Endothelial cell (in vitro differentiated cells): ENCODE measurements at regions not wholly inside any gene's neighbourhood (a gene's known extent, or its start where the extent isn't known, plus 50 kb on each side); places are given as distances from the start of the nearest gene placed in this dataset.
A peak's percentile ranks its signal among the peaks of the same experiment; 100 is the strongest.

Experiments used
- DNase-seq: peaks from one replicate; pipeline ENCODE4 v3.0.0; 2021; ENCODE audit warnings: low spot score
- H3K27ac Mint-ChIP-seq: one replicate; pipeline ENCODE4 v1.8.0; 2021; ENCODE audit warnings: mixed read lengths, inconsistent platforms; ENCODE audit not compliant: unreplicated experiment
- H3K27me3 Mint-ChIP-seq: one replicate; pipeline ENCODE4 v1.8.0; 2021; ENCODE audit warnings: mild to moderate bottlenecking, moderate library complexity, mixed read lengths, inconsistent platforms; ENCODE audit not compliant: unreplicated experiment
- H3K36me3 Mint-ChIP-seq: one replicate; pipeline ENCODE4 v1.8.0; 2021; ENCODE audit warnings: mild to moderate bottlenecking, low read depth, mixed read lengths, inconsistent platforms; ENCODE audit not compliant: unreplicated experiment
- H3K4me1 Mint-ChIP-seq: one replicate; pipeline ENCODE4 v1.8.0; 2021; ENCODE audit warnings: mild to moderate bottlenecking, mixed read lengths, inconsistent platforms; ENCODE audit not compliant: unreplicated experiment
- H3K4me3 Mint-ChIP-seq: one replicate; pipeline ENCODE4 v1.8.0; 2021; ENCODE audit warnings: mild to moderate bottlenecking, mixed read lengths, inconsistent platforms; ENCODE audit not compliant: unreplicated experiment
- H3K9me3 Mint-ChIP-seq: one replicate; pipeline ENCODE4 v1.8.0; 2021; ENCODE audit warnings: mixed read lengths, inconsistent platforms; ENCODE audit not compliant: unreplicated experiment
- CTCF ChIP-seq: fragments of 200-600 bp; sonication (generic); IDR thresholded peaks from one replicate; pipeline ENCODE4 v1.5.0; 2021; ENCODE audit warnings: antibody characterized with exemption; ENCODE audit not compliant: unreplicated experiment

- Mint-ChIP-seq H3K4me3 (no peak overlapping the region), H3K4me1 (peaks cover 8% of the 10 kb centered on the region), H3K27ac (no peak overlapping the region), H3K9me3 (no peaks in the 10 kb centered on the region), H3K27me3 (no peaks in the 10 kb centered on the region), H3K36me3 (peaks cover 3% of the 10 kb centered on the region)
- TF ChIP-seq CTCF = no peak
- no peak for DNase-seq
Measured at GRCh38 chr5:15023266-15023665, 151.7 kb upstream of the ANKH start.

GRCh38 chr5:15021266-15022046 lies 149.9 kb upstream of the ANKH start:
- H3K27ac Mint-ChIP-seq = no peak overlapping the region
- H3K4me3 Mint-ChIP-seq = no peak overlapping the region
- no peak for TF ChIP-seq CTCF
- H3K9me3 Mint-ChIP-seq = no peaks in the 10 kb centered on the region
- H3K4me1 Mint-ChIP-seq = peaks cover 8% of the 10 kb centered on the region
- no peaks in the 10 kb centered on the region for H3K27me3 Mint-ChIP-seq
- no peak for DNase-seq
- H3K36me3 Mint-ChIP-seq = peaks cover 7% of the 10 kb centered on the region

GRCh38 chr5:15020736-15021135 lies 149.2 kb upstream of the ANKH start:
- Mint-ChIP-seq H3K9me3 (no peaks in the 10 kb centered on the region), H3K4me3 (no peak overlapping the region), H3K4me1 (peaks cover 6% of the 10 kb centered on the region), H3K27ac (no peak overlapping the region), H3K36me3 (peaks cover 7% of the 10 kb centered on the region), H3K27me3 (no peaks in the 10 kb centered on the region)
- no peak for TF ChIP-seq CTCF
- DNase-seq = no peak

GRCh38 chr5:15014809-15015208 lies 143.2 kb upstream of the ANKH start:
- Mint-ChIP-seq H3K4me1 (peaks cover 4% of the 10 kb centered on the region), H3K36me3 (peaks cover 5% of the 10 kb centered on the region), H3K27ac (no peak overlapping the region), H3K9me3 (no peaks in the 10 kb centered on the region), H3K4me3 (no peak overlapping the region), H3K27me3 (peaks cover 6% of the 10 kb centered on the region)
- no peak for TF ChIP-seq CTCF
- DNase-seq = no peak

- no peaks in the 10 kb centered on the region for H3K9me3 Mint-ChIP-seq
- no peak overlapping the region for H3K4me3 Mint-ChIP-seq
- peaks cover 6% of the 10 kb centered on the region for H3K27me3 Mint-ChIP-seq
- TF ChIP-seq CTCF = peak; percentile 82
- peaks cover 4% of the 10 kb centered on the region for H3K4me1 Mint-ChIP-seq
- peaks cover 5% of the 10 kb centered on the region for H3K36me3 Mint-ChIP-seq
- no peak overlapping the region for H3K27ac Mint-ChIP-seq
- peak; percentile 17 for DNase-seq
Measured at GRCh38 chr5:15013654-15014463, 142.3 kb upstream of the ANKH start.
